Vagina (tissue), 2 donors: ENCODE measurements at regions not wholly inside any gene's neighbourhood (a gene's known extent, or its start where the extent isn't known, plus 50 kb on each side); places are given as distances from the start of the nearest gene placed in this dataset.

Source experiments
- POLR2A ChIP-seq, 2 donors: fragments of 450-650 bp; IDR thresholded peaks; one replicate each; pipeline ENCODE4 v1.6.1; 2017; ENCODE audit warnings: antibody characterized with exemption in 2 of 2, mild to moderate bottlenecking in 2 of 2, moderate library complexity in 2 of 2
- POLR2AphosphoS5 ChIP-seq, 2 donors: sonication (generic); formaldehyde crosslinking; IDR thresholded peaks; one replicate each; pipeline ENCODE4 v1.9.0; 2017; ENCODE audit warnings: antibody characterized with exemption in 2 of 2, mild to moderate bottlenecking in 2 of 2, low read depth in 1 of 2; ENCODE audit not compliant: insufficient read depth in 1 of 2
- TF ChIP-seq, protein P1 (sequence below), 3 experiments: fragments of 450-650 bp in 2 of 3; fragments of 200-600 bp in 1 of 3; sonication (generic) in 1 of 3; IDR thresholded peaks; one replicate each; pipeline ENCODE4 v1.5.1; 2017 to 2019; ENCODE audit warnings: antibody characterized with exemption in 3 of 3, mild to moderate bottlenecking in 2 of 3, moderate library complexity in 2 of 3

DNA sequence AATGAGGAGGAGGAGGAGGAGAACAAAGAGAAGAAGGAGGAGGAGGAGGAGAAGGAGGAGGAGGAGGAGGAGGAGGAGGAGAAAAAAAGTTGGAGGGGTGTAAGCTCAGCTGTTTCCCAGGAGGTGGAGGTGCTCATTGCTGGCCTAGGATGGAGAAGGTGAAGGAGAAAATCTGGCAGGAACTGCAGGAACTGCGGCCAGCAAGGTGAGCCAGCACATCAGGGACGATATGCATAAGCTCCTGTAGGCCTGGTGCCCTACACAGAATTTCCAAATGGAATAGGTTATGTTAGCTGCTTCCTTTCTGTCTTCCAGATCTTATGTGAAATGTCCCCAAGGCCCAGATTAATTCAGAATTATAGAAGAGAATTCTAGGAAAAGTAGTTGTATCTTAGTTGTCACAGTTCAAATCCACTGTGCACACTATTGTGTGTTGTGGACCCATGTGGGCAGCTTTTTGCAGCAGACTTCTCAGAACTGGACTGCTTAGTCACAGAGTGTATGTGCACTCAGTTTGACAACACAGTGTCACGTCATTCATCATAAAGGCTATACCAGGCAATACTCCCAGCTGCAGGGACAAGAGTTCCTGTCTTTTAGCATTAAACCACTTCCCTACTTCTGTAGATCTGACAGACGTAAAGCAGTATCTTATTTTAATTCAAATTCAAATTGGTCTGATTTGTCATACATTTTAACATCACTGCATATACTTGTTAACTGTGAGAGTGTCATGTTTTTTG lies 303.7 kb downstream of the HLX start:
- TF ChIP-seq, protein P1, sequence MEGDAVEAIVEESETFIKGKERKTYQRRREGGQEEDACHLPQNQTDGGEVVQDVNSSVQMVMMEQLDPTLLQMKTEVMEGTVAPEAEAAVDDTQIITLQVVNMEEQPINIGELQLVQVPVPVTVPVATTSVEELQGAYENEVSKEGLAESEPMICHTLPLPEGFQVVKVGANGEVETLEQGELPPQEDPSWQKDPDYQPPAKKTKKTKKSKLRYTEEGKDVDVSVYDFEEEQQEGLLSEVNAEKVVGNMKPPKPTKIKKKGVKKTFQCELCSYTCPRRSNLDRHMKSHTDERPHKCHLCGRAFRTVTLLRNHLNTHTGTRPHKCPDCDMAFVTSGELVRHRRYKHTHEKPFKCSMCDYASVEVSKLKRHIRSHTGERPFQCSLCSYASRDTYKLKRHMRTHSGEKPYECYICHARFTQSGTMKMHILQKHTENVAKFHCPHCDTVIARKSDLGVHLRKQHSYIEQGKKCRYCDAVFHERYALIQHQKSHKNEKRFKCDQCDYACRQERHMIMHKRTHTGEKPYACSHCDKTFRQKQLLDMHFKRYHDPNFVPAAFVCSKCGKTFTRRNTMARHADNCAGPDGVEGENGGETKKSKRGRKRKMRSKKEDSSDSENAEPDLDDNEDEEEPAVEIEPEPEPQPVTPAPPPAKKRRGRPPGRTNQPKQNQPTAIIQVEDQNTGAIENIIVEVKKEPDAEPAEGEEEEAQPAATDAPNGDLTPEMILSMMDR (IDR thresholded peaks at IDR 0.05) = no peak
- no peak for TF ChIP-seq POLR2A (IDR thresholded peaks at IDR 0.05)
- TF ChIP-seq POLR2AphosphoS5 (IDR thresholded peaks at IDR 0.05; ENCODE audit: insufficient read depth in 1 of 2, low read depth in 1 of 2) = no peak
